Endothelial cell of umbilical vein (primary cell): ENCODE measurements at regions not wholly inside any gene's neighbourhood (a gene's known extent, or its start where the extent isn't known, plus 50 kb on each side); places are given as distances from the start of the nearest gene placed in this dataset.

Source experiments
- CTCF ChIP-seq, 2 donors: IDR thresholded peaks; 1 replicate in 1 of 2; 2 replicates in 1 of 2; pipeline ENCODE4 v1.5.1; 2011; ENCODE audit warnings: low read length in 2 of 2, mild to moderate bottlenecking in 2 of 2, moderate library complexity in 2 of 2, control low read depth in 1 of 2, inconsistent platforms in 1 of 2, low read depth in 1 of 2; ENCODE audit not compliant: insufficient read depth in 1 of 2; ENCODE audit errors: extremely low read depth in 1 of 2
- MYC ChIP-seq: IDR thresholded peaks from one replicate; pipeline ENCODE4 v1.6.1; 2011; ENCODE audit warnings: mild to moderate bottlenecking, low read depth, low read length
- POLR2A ChIP-seq: IDR thresholded peaks from 2 replicates; pipeline ENCODE4 v1.6.1; 2012; ENCODE audit warnings: low read depth, mild to moderate bottlenecking, control low read depth, low read length
- POLR2AphosphoS5 ChIP-seq: IDR thresholded peaks from 2 replicates; pipeline ENCODE4 v1.6.1; 2012; ENCODE audit warnings: low read depth, mild to moderate bottlenecking, control low read depth, low read length, moderate library complexity; ENCODE audit not compliant: insufficient read depth
- TF ChIP-seq, protein P1 (sequence below): IDR thresholded peaks from 2 replicates; pipeline ENCODE4 v1.6.1; 2011; ENCODE audit not compliant: insufficient read depth, insufficient read length

- TF ChIP-seq POLR2AphosphoS5 (no peak), MYC (no peak), CTCF (IDR thresholded peaks at IDR 0.05; ENCODE audit: extremely low read depth in 1 of 2, insufficient read depth in 1 of 2, low read depth in 1 of 2, low read length in 2 of 2) (no peak), POLR2A (no peak)
- TF ChIP-seq, protein P1, sequence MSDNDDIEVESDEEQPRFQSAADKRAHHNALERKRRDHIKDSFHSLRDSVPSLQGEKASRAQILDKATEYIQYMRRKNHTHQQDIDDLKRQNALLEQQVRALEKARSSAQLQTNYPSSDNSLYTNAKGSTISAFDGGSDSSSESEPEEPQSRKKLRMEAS: no peak
Measured at GRCh38 chr2:236661061-236661761, 91.6 kb downstream of the ACKR3 start.
